ENCODE measurements at regions not wholly inside any gene's neighbourhood (a gene's known extent, or its start where the extent isn't known, plus 50 kb on each side); places are given as distances from the start of the nearest gene placed in this dataset.

DNA sequence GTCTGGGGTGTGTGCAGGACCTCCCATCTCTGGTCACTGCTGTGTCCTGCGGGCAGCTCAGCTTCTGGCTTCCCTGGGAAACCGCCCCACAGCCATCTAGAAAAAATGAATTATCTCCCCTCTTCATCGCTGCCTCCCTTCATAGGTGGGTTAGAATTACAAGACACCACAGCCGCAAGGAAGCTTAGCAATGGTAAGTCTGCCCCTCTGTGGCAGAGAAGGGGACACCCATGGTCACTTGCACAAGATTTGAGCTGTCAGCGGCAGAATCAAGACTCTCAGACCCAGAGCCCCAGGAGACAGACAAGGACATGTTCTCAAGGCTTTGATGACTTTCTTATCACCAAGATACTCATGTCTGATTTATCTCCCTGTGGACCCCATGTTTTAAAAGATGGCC is 110.8 kb upstream of the PABPC3 start:
- intact Hi-C loops (cut with micrococcal nuclease; ENCODE audit: unreplicated experiment) (no loop called here), in situ Hi-C loops (cut with MboI) (no loop called here)
- 0 out of 2 replicates have a peak, but pooled peaks have one; percentile 27 for TF ChIP-seq RAD21 (IDR thresholded peaks at IDR 0.05; ENCODE audit: insufficient read depth, low read depth, low read length)
- TF ChIP-seq SMC3 (IDR thresholded peaks at IDR 0.05; ENCODE audit: borderline replicate concordance, low read length): 0 out of 2 replicates have a peak, but pooled peaks have one; percentile 5
- no peak for TF ChIP-seq NR2F1 (conservative IDR thresholded peaks at IDR 0.05)
- no peak for TF ChIP-seq CHD1 (IDR thresholded peaks at IDR 0.05; ENCODE audit: low read depth, low read length)
- Histone ChIP-seq H3K4me1 (ENCODE audit: control insufficient read depth, insufficient read depth, low read length) (no peaks in the 10 kb centered on the region), H3K27me3 (replicated peaks in 1 of 2; ENCODE audit: control insufficient read depth in 2 of 2, insufficient read depth in 2 of 2, low read length in 1 of 2) (peaks cover 6% of the 10 kb centered on the region in 2 experiments), H4K20me1 (ENCODE audit: control insufficient read depth, insufficient read depth) (no peaks in the 10 kb centered on the region), H3K4me3 (no peak overlapping the region), H2AFZ (ENCODE audit: control insufficient read depth, low read depth, low read length) (no peak overlapping the region), H3K9ac (ENCODE audit: control insufficient read depth, insufficient read depth, low read length) (no peak overlapping the region), H3K36me3 (ENCODE audit: control insufficient read depth in 2 of 2, insufficient read depth in 2 of 2, low read length in 1 of 2) (no peaks in the 10 kb centered on the region), H3K79me2 (ENCODE audit: control insufficient read depth, insufficient read depth, low read length) (no peaks in the 10 kb centered on the region), H3K27ac (ENCODE audit: control insufficient read depth, insufficient read depth) (no peak overlapping the region), H3K9me3 (replicated peaks; ENCODE audit: control insufficient read depth, insufficient read depth, low read length) (no peaks in the 10 kb centered on the region), H3K4me2 (ENCODE audit: control insufficient read depth, insufficient read depth) (no peak overlapping the region)
- 48% methylated on average over 5 of the region's 5 CpGs for whole genome bisulfite sequencing (ENCODE audit: insufficient coverage, insufficient replicate concordance, low lambda C conversion rate, missing lambda C conversion rate)
- ChIA-PET RAD21 (ENCODE audit: unreplicated experiment) (no interaction called here), POLR2A (no interaction called here), SMC1A (ENCODE audit: uncharacterized antibody, unreplicated experiment) (no interaction called here), CTCF (interaction anchor here (1.5 to 5.0 kb wide), 3 partner anchors 9 to 244 kb away, joined by 3 to 29 read pairs (median 3); no protein-coding TSS in a partner anchor)
- no TSS peak for BruUV-seq (replicated peaks)
- ATAC-seq (peak; percentile 63), FAIRE-seq (no peak), DNase-seq (ENCODE audit: low read depth, low spot score) (no peak)

DNA sequence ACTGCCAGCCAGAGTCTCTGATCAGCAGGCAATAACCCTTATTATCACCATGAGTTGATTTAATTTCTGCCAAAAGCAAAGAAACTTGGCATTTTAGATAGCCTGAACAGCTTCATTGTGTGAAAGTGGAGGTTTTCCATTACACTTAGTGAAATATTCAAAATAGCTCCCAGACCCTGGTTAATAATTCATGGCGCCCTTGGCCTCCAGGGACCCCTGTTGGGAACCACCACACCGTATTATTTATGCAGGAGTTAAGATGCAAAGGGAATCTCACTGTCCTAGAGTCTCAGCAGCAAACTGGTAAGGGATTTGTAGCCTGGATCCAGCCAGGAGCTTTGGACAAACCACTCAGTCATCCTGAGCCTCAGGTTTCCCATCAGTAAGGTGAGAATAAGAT is 110.0 kb upstream of the PABPC3 start:
- ChIA-PET CTCF (interaction anchor here (0.8 to 5.0 kb wide), 4 partner anchors 9 to 763 kb away, joined by 3 to 29 read pairs (median 3); no protein-coding TSS in a partner anchor), SMC1A (ENCODE audit: uncharacterized antibody, unreplicated experiment) (no interaction called here), RAD21 (ENCODE audit: unreplicated experiment) (no interaction called here), POLR2A (no interaction called here)
- ATAC-seq (no peak), DNase-seq (ENCODE audit: low read depth, low spot score) (no peak), FAIRE-seq (no peak)
- Histone ChIP-seq H3K27ac (ENCODE audit: control insufficient read depth, insufficient read depth) (no peak overlapping the region), H3K9me3 (replicated peaks; ENCODE audit: control insufficient read depth, insufficient read depth, low read length) (no peaks in the 10 kb centered on the region), H3K36me3 (ENCODE audit: control insufficient read depth in 2 of 2, insufficient read depth in 2 of 2, low read length in 1 of 2) (no peaks in the 10 kb centered on the region), H3K4me3 (no peak overlapping the region), H2AFZ (ENCODE audit: control insufficient read depth, low read depth, low read length) (no peak overlapping the region), H4K20me1 (ENCODE audit: control insufficient read depth, insufficient read depth) (no peaks in the 10 kb centered on the region), H3K9ac (ENCODE audit: control insufficient read depth, insufficient read depth, low read length) (no peak overlapping the region), H3K4me1 (ENCODE audit: control insufficient read depth, insufficient read depth, low read length) (no peaks in the 10 kb centered on the region), H3K79me2 (ENCODE audit: control insufficient read depth, insufficient read depth, low read length) (no peaks in the 10 kb centered on the region), H3K4me2 (ENCODE audit: control insufficient read depth, insufficient read depth) (no peak overlapping the region), H3K27me3 (replicated peaks in 1 of 2; ENCODE audit: control insufficient read depth in 2 of 2, insufficient read depth in 2 of 2, low read length in 1 of 2) (peaks cover 6% of the 10 kb centered on the region in 2 experiments)
- in situ Hi-C loops (cut with MboI) (no loop called here), intact Hi-C loops (cut with micrococcal nuclease; ENCODE audit: unreplicated experiment) (no loop called here)
- BruUV-seq (replicated peaks): no TSS peak
- 3% methylated on average over 2 of the region's 2 CpGs for WGBS (ENCODE audit: insufficient coverage, insufficient replicate concordance, low lambda C conversion rate, missing lambda C conversion rate)
- no peak for TF ChIP-seq FOS (IDR thresholded peaks at IDR 0.05; ENCODE audit: borderline replicate concordance, extremely low read depth, insufficient read length)
- no peak for TF ChIP-seq BCL11A (IDR thresholded peaks at IDR 0.05; ENCODE audit: low read depth, low read length)
- no peak for TF ChIP-seq HDAC2 (IDR thresholded peaks at IDR 0.05)
- no peak for TF ChIP-seq PAX8 (IDR thresholded peaks at IDR 0.05)
- TF ChIP-seq SUPT20H (IDR thresholded peaks at IDR 0.05; ENCODE audit: borderline replicate concordance, control insufficient read depth, low read depth, low read length): no peak
- no peak for TF ChIP-seq REST (IDR thresholded peaks at IDR 0.05; ENCODE audit: low read depth, low read length)
- TF ChIP-seq NFIC (IDR thresholded peaks at IDR 0.05; ENCODE audit: low read depth, low read length): no peak
- no peak for TF ChIP-seq MYC (IDR thresholded peaks at IDR 0.05; ENCODE audit: insufficient read depth, insufficient read length, insufficient replicate concordance, low read length, severe bottlenecking)
- TF ChIP-seq SMAD5 (IDR thresholded peaks at IDR 0.05; ENCODE audit: low read depth): no peak
